Limb (tissue), 2 donors: ENCODE measurements at regions not wholly inside any gene's neighbourhood (a gene's known extent, or its start where the extent isn't known, plus 50 kb on each side); places are given as distances from the start of the nearest gene placed in this dataset.

Source experiments
- DNase-seq, 2 donors: peaks; one replicate each; pipeline ENCODE4 v3.0.0-alpha.2; 2016; ENCODE audit errors: extremely low spot score in 2 of 2

DNA sequence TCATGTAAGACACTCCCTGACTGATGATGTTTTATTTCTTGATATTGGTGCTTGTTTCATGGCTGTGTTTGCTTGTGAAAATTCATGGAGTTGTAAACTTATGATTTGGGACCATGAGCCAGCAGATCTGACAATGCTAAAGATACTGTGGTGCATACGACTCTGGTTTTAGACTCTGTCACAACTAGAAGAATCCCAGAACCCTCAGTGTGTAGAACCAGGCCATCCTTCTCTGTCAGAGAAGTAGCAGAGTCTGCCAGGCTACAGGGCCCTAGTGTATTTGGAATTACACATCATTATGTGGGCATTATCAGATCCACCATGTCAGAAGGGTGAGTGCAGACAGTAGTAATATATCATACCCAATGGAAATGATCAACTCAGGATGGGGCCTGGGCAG lies 209.8 kb upstream of the POU2AF2 start:
- no peak for DNase-seq

GRCh38 chr11:111026241-111026640 lies 219.3 kb upstream of the POU2AF2 start:
- DNase-seq = no peak

DNA sequence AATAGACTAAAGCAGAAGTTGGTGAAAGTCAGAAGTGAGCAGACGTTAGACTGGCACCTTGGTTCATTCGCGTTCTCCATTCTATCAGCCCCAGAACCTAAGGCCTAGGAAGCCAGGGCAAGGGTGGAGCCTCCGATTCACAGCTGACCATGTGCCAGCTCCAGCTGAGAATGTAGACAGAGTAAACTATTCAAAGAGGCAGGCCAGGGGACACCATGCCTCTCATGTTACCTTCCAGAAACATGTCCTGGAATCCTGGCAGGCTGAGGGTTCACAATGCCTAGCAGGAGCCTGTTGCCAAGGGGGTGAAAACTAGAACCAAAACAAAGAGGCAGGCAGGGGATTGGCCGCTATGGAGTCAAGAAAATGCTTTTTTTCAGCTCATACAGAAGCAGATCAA lies 224.4 kb upstream of the POU2AF2 start:
- DNase-seq = peak in 1 of 2 donors; percentile 61

DNA sequence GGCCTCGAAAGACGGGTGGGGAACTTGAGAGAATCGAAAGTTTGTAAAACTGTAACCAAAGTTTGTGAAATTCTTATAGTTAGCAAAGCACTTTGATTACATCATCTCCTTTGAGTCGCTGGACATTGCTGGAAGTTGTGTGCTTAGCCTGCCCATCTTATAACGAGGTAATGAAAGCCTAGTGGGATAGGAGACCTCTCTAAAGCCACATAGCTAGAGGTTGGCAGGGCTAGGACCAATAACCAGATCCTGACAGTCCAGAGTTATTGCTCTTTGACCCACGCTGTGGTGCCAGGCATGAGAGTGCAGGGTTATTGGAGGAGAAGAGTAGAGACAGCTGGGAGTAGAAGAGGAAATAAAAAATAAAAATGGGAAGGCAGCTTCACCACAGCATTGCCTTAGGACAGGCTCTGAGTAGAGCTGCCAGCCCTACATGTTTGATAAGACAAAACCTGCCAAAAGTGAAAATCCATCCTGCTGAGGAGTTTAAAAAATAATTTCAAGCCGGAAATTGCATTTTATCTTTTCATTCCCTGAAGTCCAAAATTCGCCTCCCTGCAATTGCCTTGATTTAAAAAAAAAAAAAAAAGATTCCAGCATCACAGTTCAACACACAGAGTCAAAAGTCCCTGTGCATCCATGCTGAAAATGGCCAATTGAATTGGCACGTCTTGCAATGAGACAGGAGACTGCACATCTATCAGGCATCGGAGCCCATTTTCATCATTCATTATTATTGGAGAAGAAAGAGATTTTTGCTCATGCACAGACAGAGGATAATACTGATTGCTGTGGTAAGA lies 225.5 kb upstream of the POU2AF2 start:
- no peak for DNase-seq

DNA sequence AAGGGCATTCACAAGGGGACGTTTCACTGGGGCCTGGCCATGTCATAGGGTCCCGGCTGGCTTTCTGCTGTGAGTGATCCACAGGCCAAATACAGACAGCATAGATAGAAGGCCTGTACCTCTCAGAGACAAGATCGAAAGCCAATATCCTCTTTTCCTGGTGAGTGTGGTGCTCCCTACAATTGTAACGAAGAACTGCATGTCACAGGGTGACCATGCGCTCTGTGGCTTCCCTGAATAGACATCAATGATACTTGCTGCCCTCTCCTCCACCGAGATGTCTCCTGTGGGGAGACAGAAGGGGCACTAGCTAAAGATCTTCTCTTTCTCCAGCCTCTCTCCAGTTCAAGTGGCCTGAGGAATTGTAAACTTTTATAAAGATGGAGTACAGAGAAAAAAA lies 226.1 kb upstream of the POU2AF2 start:
- no peak for DNase-seq

- no peak for DNase-seq
These were observed 227.0 kb upstream of the POU2AF2 start for GRCh38 chr11:111018566-111018965.

- DNase-seq = no peak
These were observed 233.0 kb upstream of the POU2AF2 start for GRCh38 chr11:111012491-111012890.

DNA sequence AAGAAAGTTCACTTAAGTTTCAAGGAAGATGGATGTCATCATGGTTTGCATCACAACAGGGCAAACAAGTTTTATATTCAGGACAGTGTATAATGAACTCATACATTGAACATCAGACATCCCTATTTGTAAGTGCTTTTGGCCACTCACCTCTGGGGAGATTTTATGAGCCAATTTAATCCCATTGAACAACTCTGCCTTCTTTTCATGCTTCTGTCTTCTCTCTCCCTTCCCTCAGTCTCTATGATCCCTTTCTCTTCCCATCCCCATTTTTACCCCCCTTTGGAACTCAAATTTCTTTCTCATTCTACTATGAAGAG lies 234.3 kb upstream of the POU2AF2 start:
- DNase-seq = no peak

DNA sequence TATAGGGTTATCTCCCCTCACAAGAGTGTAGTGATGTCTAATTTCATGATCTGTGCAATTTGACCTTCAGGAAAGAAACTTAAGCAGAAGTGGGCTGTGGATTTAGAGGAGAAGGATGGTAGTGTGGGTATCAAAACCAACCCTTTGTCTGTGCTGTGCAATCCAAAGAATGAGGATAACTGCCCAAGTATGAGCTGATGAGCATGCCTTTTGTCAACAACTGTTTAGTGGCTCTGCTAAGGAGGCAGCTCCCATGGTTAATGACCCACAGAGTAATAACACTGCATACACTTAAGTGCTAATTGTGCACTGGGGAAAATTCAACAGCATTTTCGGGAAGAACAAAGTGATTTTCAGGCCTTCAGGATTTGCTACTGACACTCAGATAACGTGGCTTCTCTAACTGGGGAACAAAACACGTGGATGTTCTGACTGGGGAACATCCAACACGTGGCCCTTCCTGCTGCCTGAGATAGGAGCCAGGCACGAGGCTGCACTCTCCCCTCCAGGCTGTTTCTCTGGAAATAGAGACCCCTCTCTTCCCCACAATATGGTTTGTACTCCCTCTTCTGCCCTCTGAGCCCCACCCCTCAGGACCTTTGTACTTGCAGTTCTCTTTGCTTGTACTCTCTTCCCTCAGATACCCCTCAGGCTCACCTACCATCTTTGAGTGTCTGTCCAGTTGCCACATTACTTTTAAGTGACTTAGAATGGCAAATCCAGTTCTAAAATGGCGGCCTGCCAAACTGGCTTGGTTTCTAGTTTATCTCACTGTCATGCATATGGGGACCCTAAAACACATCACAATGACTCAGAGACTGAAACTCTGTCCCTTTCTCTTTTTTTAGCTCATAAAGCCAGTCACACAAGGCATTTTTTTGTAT lies 234.9 kb upstream of the POU2AF2 start:
- DNase-seq = no peak

GRCh38 chr11:111006227-111006626 lies 239.3 kb upstream of the POU2AF2 start:
- DNase-seq = no peak

DNA sequence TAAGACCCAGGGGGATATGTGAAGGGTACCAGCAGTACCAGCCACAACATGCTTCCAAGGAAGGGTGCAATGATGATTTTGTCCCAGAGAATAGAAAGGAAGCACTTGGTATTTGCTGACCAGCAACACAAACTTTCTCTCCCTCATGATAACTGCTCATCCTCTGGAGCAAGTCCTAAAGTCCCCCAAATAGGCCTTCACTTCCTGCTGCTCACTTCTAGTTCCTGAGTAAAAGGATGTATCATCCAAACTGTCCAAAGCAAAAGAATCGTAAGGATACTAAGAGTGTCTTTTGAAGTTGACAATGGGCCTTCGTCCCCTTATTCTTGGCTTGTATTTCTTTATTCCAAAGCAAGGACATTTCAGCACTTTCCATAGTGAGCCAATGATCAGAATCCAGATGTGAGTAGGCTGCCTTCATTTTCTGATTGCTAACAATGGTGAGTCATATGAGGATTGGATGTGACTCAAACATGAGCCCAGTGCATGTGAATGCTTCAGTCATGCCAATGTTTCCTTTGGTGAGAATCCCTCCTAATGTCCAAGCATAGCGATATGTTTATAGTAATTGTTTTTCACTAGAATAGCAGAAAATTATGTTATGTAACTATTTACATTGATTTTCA lies 243.4 kb upstream of the POU2AF2 start:
- no peak for DNase-seq

DNA sequence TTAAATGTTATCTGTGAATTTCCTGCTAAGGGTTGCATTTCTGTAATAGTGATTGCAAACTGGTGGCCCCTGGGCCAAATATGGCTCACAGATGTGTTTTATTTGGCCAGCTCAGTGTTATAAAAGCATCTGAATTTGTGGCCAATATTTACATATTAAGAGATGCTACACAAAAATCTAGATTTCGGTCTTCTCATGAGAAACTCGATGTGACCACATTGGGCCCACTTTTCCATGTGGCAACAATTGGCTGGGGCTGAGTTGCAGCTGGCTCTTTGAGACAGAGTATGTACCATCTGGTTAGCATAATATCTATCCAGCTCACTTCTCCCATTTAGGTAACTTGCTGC lies 244.5 kb upstream of the POU2AF2 start:
- no peak for DNase-seq

GRCh38 chr11:111000400-111001080 lies 245.0 kb upstream of the POU2AF2 start:
- DNase-seq = no peak

DNA sequence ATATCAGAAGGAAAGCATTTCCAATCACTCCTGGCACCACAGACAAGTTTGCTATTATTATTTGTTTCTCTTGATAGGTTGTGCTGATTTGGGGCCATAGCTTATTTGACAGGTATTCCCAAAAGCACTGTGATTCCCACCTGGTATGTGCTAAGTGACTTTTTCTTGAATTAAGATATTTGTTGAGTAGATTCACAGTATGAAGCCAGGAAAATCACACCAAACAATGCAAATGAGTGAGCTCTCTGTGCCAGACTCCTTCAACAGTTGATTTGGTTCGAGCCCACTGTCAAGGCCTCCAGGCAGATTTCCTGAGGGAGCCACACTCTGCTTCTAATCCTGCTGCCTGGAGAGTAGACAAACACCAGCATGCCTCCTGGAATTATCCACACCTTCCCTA lies 253.0 kb upstream of the POU2AF2 start:
- DNase-seq = no peak

- DNase-seq = peak in 1 of 2 donors; percentile 37
These were observed 253.7 kb upstream of the POU2AF2 start for GRCh38 chr11:110991661-110992355.

DNA sequence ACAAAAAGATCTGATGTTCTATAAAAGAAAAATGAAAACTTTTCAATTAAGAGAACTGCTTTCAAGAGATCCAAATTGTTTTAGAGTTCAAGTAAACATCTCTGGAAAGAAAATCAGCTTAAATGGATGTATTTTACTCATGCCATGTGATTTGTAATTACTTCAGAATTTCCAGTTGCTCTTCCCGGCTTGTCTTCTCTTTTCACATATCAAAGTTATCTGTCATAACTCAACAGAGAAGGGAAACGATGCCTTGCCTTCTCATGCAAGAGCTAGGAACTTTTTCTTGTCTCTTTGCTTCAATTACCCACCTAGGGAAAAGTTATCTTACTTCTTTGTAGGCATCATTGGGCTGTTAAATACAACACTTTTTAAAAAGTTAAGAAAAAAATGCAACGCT lies 255.2 kb upstream of the POU2AF2 start:
- no peak for DNase-seq

DNA sequence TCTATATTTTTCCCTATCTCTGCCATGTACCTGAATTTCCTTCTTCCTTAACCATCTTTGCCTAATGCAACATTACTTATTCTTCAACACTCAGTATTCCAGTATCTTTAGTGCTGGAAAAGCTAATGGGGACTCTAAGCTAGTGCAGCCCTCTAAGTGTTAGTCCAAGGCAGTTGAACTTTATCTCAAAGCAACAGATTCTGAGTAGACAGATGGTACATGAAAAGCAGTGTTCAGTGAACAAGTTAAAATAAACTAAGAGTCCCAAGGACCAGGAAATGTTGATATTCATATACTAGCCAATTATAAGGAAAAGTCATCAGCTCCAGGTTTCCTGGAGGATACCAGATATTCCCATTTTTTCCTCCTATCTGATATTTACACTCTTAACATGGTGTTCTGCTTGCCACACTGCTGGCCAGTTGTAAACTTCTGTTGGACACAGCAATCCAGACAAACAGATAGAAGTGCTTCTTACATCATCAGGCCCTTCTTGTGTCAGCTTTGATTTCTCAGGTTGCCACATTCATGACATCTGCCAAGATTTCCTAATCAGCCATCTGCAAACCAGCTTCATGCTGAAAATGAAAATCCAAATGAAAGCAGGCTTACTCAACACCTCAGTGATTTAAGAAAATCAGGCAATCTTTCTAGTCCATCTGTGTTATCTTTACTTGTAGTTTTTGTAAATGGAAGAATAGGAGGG lies 255.9 kb upstream of the POU2AF2 start:
- DNase-seq = no peak

DNA sequence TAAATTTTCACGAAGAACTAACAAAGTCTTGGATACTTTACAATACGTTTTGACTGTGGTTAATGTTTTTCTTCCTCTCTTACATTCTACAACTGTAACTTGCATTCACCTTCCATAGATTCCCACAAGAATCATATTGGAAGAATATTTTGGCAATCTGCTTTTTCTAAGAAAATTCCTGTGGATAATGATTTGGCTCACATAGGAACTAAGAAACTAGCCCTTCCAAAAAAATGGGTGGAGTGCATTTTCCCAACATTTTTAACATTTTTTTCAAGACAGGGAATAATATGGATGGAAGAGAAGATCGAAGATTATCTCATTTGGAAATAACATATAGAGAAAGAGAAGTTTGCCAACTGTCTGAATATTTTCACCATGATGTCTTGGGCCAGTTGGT lies 256.9 kb upstream of the POU2AF2 start:
- peak in 1 of 2 donors; percentile 34 for DNase-seq

DNA sequence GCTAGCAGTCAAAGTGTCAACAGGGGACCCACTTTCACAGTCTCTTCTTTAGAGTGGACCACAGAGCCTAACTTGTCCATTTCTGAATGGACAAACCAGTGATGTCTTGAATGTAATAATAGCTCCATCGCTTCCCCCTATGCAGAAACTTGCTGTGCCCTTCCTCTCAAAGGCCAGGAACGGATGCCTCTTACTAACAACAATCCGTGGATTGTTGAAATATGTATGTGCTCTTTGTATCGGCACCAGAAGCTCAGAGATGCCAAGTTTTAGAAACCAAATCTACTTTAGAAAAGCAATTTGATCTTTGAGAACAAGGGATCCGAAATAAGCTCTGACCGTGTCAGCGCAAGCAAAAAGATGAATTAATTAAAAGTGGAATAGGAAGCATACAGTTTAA lies 259.5 kb upstream of the POU2AF2 start:
- DNase-seq = no peak

DNA sequence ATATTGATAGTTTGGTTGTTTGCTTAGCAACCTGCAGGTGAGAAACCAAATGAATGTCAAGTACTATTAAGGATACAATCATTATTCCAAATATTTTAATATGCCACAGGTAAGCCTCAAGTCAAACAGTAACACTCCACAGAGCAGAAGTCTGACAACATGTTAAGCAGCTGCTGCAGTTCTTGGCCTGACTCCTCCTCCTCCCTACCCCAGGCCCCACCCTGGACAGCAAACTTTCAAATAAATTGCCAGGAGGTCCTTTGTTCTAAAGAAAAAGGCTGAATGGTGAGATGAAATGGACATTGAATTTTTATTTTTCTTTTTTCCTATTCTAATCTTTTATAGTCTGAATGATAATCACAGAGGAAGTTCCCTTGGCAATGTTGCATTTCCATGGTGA lies 260.0 kb upstream of the POU2AF2 start:
- no peak for DNase-seq

- DNase-seq = no peak
These were observed 260.8 kb upstream of the POU2AF2 start for GRCh38 chr11:110984693-110985092.
